PC-3 (cell line): ENCODE measurements at regions not wholly inside any gene's neighbourhood (a gene's known extent, or its start where the extent isn't known, plus 50 kb on each side); places are given as distances from the start of the nearest gene placed in this dataset.

ENCODE experiments used
- ATAC-seq: fragments of 200-7000 bp; cut with Tn5 transposase; 2 replicates; pipeline ENCODE4 v1.9.1; 2020; ENCODE audit warnings: mild to moderate bottlenecking, moderate library complexity
- BruUV-seq: library from RNA; stranded (reverse); fragments of 400-500 nt; replicated peaks from 2 replicates; lab custom pipeline; 2021; lab: Mats Ljungman, UMichigan
- CTCF ChIA-PET: fragments of 300-600 bp; sonication (Branson Sonifier 250); formaldehyde crosslinking; loops from one replicate; lab custom pipeline; 2022; ENCODE audit warnings: antibody characterized with exemption; lab: Charles Lee
- POLR2A ChIA-PET: fragments of 300-600 bp; sonication (Branson Sonifier 250); formaldehyde crosslinking; loops from one replicate; lab custom pipeline; 2022; ENCODE audit warnings: antibody characterized with exemption; ENCODE audit not compliant: unreplicated experiment; lab: Charles Lee
- DNase-seq: peaks from one replicate; pipeline ENCODE4 v3.0.0-alpha.2; 2015
- H2AFZ ChIP-seq: fragments of 300-600 bp; sonication (generic); 2 replicates; pipeline ENCODE4 v1.6.0; 2016; ENCODE audit warnings: antibody characterized with exemption, low read length
- H3F3A ChIP-seq: fragments of 300-600 bp; sonication (generic); one replicate; pipeline ENCODE4 v1.6.0; 2017; ENCODE audit warnings: antibody characterized with exemption, low read length, control low read depth, mild to moderate bottlenecking; ENCODE audit not compliant: unreplicated experiment
- H3K27ac ChIP-seq: fragments of 300-600 bp; sonication (generic); 2 replicates; pipeline ENCODE4 v1.5.1; 2016; ENCODE audit warnings: mild to moderate bottlenecking, low read length
- H3K27me3 ChIP-seq: fragments of 300-600 bp; sonication (generic); 2 replicates; pipeline ENCODE4 v1.6.1; 2016; ENCODE audit warnings: low read length, mixed read lengths
- H3K36me3 ChIP-seq: fragments of 300-600 bp; sonication (generic); 2 replicates; pipeline ENCODE4 v1.6.1; 2016; ENCODE audit warnings: low read depth, mixed run types, low read length, mixed read lengths
- H3K4me1 ChIP-seq: fragments of 300-600 bp; sonication (generic); 2 replicates; pipeline ENCODE4 v1.5.1; 2016; ENCODE audit warnings: low read length; ENCODE audit not compliant: insufficient read depth
- H3K4me2 ChIP-seq: fragments of 300-600 bp; sonication (generic); 2 replicates; pipeline ENCODE4 v1.6.0; 2016; ENCODE audit warnings: low read length
- H3K4me3 ChIP-seq: fragments of 300-600 bp; sonication (generic); 2 replicates; pipeline ENCODE4 v1.5.1; 2016; ENCODE audit warnings: mild to moderate bottlenecking, low read length, mixed read lengths
- H3K79me2 ChIP-seq: fragments of 300-600 bp; sonication (generic); 2 replicates; pipeline ENCODE4 v1.6.1; 2017; ENCODE audit warnings: low read length, mixed read lengths
- H3K9ac ChIP-seq: fragments of 300-600 bp; sonication (generic); 2 replicates; pipeline ENCODE4 v1.6.0; 2016; ENCODE audit warnings: mild to moderate bottlenecking, low read length
- H3K9me2 ChIP-seq: fragments of 300-600 bp; sonication (generic); replicated peaks from 2 replicates; pipeline ENCODE4 v1.6.1; 2016; ENCODE audit warnings: mixed run types, low read length, mixed read lengths
- H3K9me3 ChIP-seq: fragments of 300-600 bp; sonication (generic); 2 replicates; pipeline ENCODE4 v1.6.1; 2016; ENCODE audit warnings: low read length, mixed read lengths
- H4K20me1 ChIP-seq: fragments of 300-600 bp; sonication (generic); 2 replicates; pipeline ENCODE4 v1.6.1; 2016; ENCODE audit warnings: low read length, mixed read lengths
- CTCF ChIP-seq: fragments of 300-600 bp; sonication (generic); conservative IDR thresholded peaks from 2 replicates; pipeline ENCODE4 v1.5.1; 2017; ENCODE audit warnings: antibody characterized with exemption, low read depth, mild to moderate bottlenecking, low read length
- EZH2 ChIP-seq: fragments of 300-600 bp; sonication (generic); IDR thresholded peaks from one replicate; pipeline ENCODE4 v1.6.1; 2017; ENCODE audit warnings: antibody characterized with exemption, mild to moderate bottlenecking, low read length; ENCODE audit not compliant: unreplicated experiment
- EZH2phosphoT487 ChIP-seq: fragments of 300-600 bp; sonication (generic); IDR thresholded peaks from 2 replicates; pipeline ENCODE4 v1.6.1; 2018; ENCODE audit warnings: mild to moderate bottlenecking, antibody characterized with exemption, low read length, borderline replicate concordance
- intact Hi-C: fragments of 100-400 bp; cut with micrococcal nuclease; formaldehyde crosslinking; loops from 2 replicates; pipeline ENCODE4 v1.9.0; 2023

GRCh38 chr5:136675769-136676168 is 310.4 kb upstream of the TRPC7 start:
- Histone ChIP-seq H3K79me2 (no peaks in the 10 kb centered on the region), H3K9ac (no peak overlapping the region), H3K36me3 (no peaks in the 10 kb centered on the region), H3K27me3 (no peaks in the 10 kb centered on the region), H3K4me1 (no peaks in the 10 kb centered on the region), H3K9me2 (no peaks in the 10 kb centered on the region), H3K4me3 (no peak overlapping the region), H2AFZ (no peak overlapping the region), H3K4me2 (no peak overlapping the region), H4K20me1 (no peaks in the 10 kb centered on the region), H3F3A (no peaks in the 10 kb centered on the region), H3K27ac (no peak overlapping the region), H3K9me3 (no peaks in the 10 kb centered on the region)
- BruUV-seq: no TSS peak
- no peak for TF ChIP-seq CTCF
- TF ChIP-seq EZH2: no peak
- TF ChIP-seq EZH2phosphoT487: no peak
- no peak for ATAC-seq
- no peak for DNase-seq
- intact Hi-C loops: no loop called here
- ChIA-PET CTCF (no interaction called here), POLR2A (no interaction called here)

- H4K20me1 ChIP-seq: no peaks in the 10 kb centered on the region
- DNase-seq (no peak), ATAC-seq (no peak)
- CTCF ChIA-PET: no interaction called here
- no peak overlapping the region for H3K4me3 ChIP-seq
- intact Hi-C loops: no loop called here
- no peak overlapping the region for H3K27ac ChIP-seq
- no peaks in the 10 kb centered on the region for H3K79me2 ChIP-seq
- POLR2A ChIA-PET: no interaction called here
- H2AFZ ChIP-seq: no peak overlapping the region
- no peaks in the 10 kb centered on the region for H3K9me2 ChIP-seq
- H3K9ac ChIP-seq: no peak overlapping the region
- no peak for TF ChIP-seq CTCF
- TF ChIP-seq EZH2: no peak
- TF ChIP-seq EZH2phosphoT487: no peak
- H3K36me3 ChIP-seq: no peaks in the 10 kb centered on the region
- H3K4me1 ChIP-seq: no peaks in the 10 kb centered on the region
- H3F3A ChIP-seq: no peaks in the 10 kb centered on the region
- no TSS peak for BruUV-seq
- H3K4me2 ChIP-seq: no peak overlapping the region
- no peaks in the 10 kb centered on the region for H3K9me3 ChIP-seq
- H3K27me3 ChIP-seq: no peaks in the 10 kb centered on the region
Observed at GRCh38 chr5:136674178-136674577, 308.8 kb upstream of the TRPC7 start.

- Histone ChIP-seq H2AFZ (no peak overlapping the region), H3K9me2 (no peaks in the 10 kb centered on the region), H3K36me3 (no peaks in the 10 kb centered on the region), H3K4me1 (no peaks in the 10 kb centered on the region), H3K27me3 (no peaks in the 10 kb centered on the region), H3K9me3 (no peaks in the 10 kb centered on the region), H3K4me3 (no peak overlapping the region), H3K4me2 (no peak overlapping the region), H3F3A (no peaks in the 10 kb centered on the region), H4K20me1 (no peaks in the 10 kb centered on the region), H3K9ac (no peak overlapping the region), H3K79me2 (no peaks in the 10 kb centered on the region), H3K27ac (no peak overlapping the region)
- ChIA-PET CTCF (no interaction called here), POLR2A (no interaction called here)
- DNase-seq: no peak
- intact Hi-C loops: no loop called here
- no peak for TF ChIP-seq EZH2
- no peak for TF ChIP-seq CTCF
- TF ChIP-seq EZH2phosphoT487: no peak
- no TSS peak for BruUV-seq
- ATAC-seq: no peak
Observed at GRCh38 chr5:136667789-136668188, 302.4 kb upstream of the TRPC7 start.
